Ovary (tissue), 3 donors: ENCODE measurements at regions not wholly inside any gene's neighbourhood (a gene's known extent, or its start where the extent isn't known, plus 50 kb on each side); places are given as distances from the start of the nearest gene placed in this dataset.

Experiments used
- CTCF ChIP-seq, 3 donors: fragments of 450-650 bp in 2 of 3; fragments of 200-600 bp in 1 of 3; IDR thresholded peaks; one replicate each; pipeline versions ENCODE4 v1.5.1 to v1.8.0; 2016 to 2022; ENCODE audit warnings: antibody characterized with exemption in 3 of 3, mild to moderate bottlenecking in 1 of 3
- EP300 ChIP-seq: sonication (generic); formaldehyde crosslinking; IDR thresholded peaks from one replicate; pipeline ENCODE4 v1.6.1; 2017; ENCODE audit warnings: antibody characterized with exemption
- POLR2A ChIP-seq: fragments of 450-650 bp; IDR thresholded peaks from one replicate; pipeline ENCODE4 v1.6.1; 2017; ENCODE audit warnings: antibody characterized with exemption, mild to moderate bottlenecking, moderate library complexity
- donor health status: DM: no; HTN: no; CAD: no.

GRCh38 chr4:123558865-123559264 is 162.3 kb downstream of the SPRY1 start:
- TF ChIP-seq CTCF (IDR thresholded peaks at IDR 0.05) (no peak), POLR2A (no peak), EP300 (no peak)
